Suprapubic skin (tissue), 4 donors: ENCODE measurements at regions not wholly inside any gene's neighbourhood (a gene's known extent, or its start where the extent isn't known, plus 50 kb on each side); places are given as distances from the start of the nearest gene placed in this dataset.

Experiments
- EP300 ChIP-seq: sonication (generic); formaldehyde crosslinking; IDR thresholded peaks from one replicate; pipeline ENCODE4 v1.6.1; 2017; ENCODE audit warnings: antibody characterized with exemption
- POLR2A ChIP-seq, 2 donors: fragments of 450-650 bp; IDR thresholded peaks; one replicate each; pipeline ENCODE4 v1.6.1; 2017; ENCODE audit warnings: antibody characterized with exemption in 2 of 2, mild to moderate bottlenecking in 2 of 2, moderate library complexity in 2 of 2
- POLR2AphosphoS5 ChIP-seq, 3 donors: sonication (generic); formaldehyde crosslinking; IDR thresholded peaks; one replicate each; pipeline ENCODE4 v1.6.1; 2017; ENCODE audit warnings: antibody characterized with exemption in 3 of 3
- TF ChIP-seq, protein P1 (sequence below), 2 donors: fragments of 200-600 bp in 1 of 2; fragments of 450-650 bp in 1 of 2; sonication (generic) in 1 of 2; IDR thresholded peaks; one replicate each; pipeline ENCODE4 v1.5.1; 2016 to 2019; ENCODE audit warnings: antibody characterized with exemption in 2 of 2, mild to moderate bottlenecking in 1 of 2, moderate library complexity in 1 of 2

GRCh38 chr13:97686594-97686993, 252.6 kb downstream of the RAP2A start:
- TF ChIP-seq EP300 (no peak), POLR2AphosphoS5 (IDR thresholded peaks at IDR 0.05) (no peak), POLR2A (IDR thresholded peaks at IDR 0.05) (no peak)
- TF ChIP-seq, protein P1, sequence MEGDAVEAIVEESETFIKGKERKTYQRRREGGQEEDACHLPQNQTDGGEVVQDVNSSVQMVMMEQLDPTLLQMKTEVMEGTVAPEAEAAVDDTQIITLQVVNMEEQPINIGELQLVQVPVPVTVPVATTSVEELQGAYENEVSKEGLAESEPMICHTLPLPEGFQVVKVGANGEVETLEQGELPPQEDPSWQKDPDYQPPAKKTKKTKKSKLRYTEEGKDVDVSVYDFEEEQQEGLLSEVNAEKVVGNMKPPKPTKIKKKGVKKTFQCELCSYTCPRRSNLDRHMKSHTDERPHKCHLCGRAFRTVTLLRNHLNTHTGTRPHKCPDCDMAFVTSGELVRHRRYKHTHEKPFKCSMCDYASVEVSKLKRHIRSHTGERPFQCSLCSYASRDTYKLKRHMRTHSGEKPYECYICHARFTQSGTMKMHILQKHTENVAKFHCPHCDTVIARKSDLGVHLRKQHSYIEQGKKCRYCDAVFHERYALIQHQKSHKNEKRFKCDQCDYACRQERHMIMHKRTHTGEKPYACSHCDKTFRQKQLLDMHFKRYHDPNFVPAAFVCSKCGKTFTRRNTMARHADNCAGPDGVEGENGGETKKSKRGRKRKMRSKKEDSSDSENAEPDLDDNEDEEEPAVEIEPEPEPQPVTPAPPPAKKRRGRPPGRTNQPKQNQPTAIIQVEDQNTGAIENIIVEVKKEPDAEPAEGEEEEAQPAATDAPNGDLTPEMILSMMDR (IDR thresholded peaks at IDR 0.05), result no peak
